Activated CD4-positive, CD25-positive, alpha-beta regulatory T cell treated with anti-CD3 and anti-CD28 coated beads, Interleukin-2, amount 50 U/mL, for 72 hours (primary cell): ENCODE measurements at regions not wholly inside any gene's neighbourhood (a gene's known extent, or its start where the extent isn't known, plus 50 kb on each side); places are given as distances from the start of the nearest gene placed in this dataset.

Experiments used
- DNase-seq: peaks from one replicate; pipeline ENCODE4 v3.0.0; 2021

DNA sequence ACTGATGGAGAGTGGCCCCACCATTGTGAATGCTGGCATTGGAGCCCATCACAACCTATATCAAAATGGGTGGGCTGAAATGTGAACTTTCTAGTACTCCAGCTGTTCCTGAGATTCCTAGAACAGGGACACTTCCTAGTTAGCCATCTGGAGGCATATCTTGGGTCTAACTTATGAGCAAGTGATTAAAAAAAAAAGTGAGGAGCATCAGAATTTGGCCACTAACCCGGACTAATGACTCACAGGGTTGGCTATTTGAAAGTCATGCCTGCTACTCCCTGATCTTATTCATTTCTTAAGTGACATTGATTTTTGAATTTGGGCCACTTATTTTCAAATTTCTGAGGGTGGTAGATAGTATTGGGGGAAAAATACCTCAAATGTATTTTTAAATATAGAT is 216.6 kb downstream of the HRH4 start:
- DNase-seq, result no peak

- DNase-seq, result no peak
Observed at GRCh38 chr18:24678107-24678506, 217.7 kb downstream of the HRH4 start.

DNA sequence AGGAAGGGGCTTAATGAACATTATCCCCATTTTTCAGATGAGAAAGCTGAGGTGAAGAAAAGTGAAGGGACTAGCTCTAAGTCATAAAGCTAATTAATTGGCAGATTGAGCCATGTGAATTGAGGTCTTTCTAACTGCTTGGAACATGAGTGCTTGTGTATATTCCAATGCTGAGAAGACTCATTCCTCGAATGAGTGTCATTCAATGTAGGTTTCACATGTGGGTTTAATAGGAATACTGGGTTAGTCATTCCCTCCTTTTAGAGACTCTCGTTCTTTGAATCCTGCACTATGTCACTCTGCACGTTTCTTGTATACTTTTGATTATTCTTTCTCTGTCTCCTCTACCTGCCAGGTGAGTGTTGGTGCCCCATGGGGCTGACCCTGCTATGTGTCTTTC is 218.2 kb downstream of the HRH4 start:
- no peak for DNase-seq

DNA sequence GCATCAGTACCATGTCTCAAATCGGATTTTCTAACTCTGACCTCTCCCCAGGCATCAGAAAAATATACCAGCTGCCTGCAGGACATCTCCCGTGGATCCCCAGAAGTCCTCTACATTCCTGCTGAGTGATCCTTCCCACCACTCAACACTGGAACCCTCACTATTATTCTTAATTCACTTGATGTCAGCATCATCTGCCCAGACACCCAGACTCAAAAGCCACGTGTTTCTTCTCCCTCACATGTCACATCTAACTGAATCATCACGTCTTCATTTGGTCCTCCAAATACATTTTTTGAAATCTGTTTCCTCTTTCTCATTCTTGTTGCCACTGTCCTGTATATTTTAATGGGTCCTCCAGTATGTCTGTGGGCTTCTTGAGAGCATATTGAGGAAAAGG is 218.6 kb downstream of the HRH4 start:
- DNase-seq, result no peak

- no peak for DNase-seq
Observed at GRCh38 chr18:24683925-24684324, 223.5 kb downstream of the HRH4 start.

DNA sequence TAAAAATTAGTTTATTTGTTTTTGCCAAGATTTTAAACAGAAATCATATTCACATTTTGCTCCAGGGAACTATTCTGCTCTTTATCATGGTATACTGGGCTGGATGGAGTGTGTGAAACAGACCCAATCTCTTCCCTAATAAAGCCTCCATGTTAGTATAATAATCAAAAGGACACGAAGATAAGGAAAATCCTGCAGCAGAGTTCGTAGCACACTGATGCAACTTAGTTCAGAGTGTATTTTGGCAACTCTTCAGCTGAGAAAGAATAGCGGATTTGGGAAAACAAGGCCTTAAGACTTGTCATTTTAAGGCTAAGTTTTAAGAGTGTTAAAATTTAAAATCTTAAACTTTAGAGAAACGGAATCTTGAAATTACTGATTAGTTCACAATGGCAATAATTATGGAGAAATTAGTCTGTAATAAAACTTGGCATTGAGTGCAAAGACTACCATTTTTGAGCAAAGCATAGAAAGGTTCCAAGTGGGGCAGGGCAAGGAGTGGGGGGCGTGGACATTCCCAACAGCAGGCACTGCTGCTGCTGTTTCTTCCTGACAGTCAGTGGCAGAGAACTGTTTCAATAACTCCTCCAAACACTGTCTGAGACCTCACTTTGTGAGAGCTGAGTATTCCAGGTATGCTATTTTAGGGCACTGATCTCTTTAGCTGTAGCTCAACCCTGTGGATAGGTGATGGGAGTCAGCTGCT is 225.0 kb downstream of the HRH4 start:
- no peak for DNase-seq

DNA sequence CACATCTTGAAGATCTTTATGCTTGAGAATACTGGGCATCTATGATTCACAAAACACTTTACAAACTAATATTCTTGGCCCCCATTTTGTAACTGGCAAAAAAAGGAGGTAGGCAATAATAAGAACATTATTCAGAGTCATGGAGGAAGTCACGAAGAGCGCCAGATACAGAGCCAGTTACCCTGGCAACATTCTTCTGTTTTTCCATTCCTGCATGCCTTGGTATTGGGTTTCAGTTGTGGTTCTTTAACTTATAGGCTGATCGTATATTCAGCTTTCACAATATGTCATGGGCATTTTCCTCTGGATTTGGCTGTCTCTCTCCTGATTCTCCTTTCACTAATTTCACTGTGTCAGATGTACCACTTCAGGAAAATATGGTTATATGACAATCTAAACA is 234.7 kb downstream of the HRH4 start:
- DNase-seq, result no peak

DNA sequence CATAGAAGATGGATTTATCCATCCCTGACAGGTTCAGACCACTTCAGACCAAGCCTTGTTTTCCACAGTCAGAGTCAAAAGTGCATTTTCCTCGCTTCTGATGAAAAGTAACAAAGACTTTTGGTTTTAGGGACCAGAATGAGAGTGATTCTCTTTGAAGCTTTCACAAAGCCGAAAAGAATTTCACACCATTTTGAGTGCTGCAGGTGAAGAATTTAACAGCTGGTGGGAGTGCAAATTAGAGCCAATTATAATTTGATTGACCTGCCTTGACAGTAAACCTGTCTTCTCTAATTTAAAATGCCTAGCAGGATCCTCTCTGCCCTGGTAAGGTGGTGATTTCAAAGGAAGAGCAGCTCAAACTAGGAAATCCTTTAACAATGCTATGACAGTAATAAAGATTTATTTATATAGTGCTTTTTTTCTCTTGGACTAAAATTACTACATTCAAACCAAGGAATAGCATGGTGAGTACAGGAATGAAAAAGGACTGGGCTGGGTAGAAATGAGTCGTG is 241.6 kb downstream of the HRH4 start:
- no peak for DNase-seq

DNA sequence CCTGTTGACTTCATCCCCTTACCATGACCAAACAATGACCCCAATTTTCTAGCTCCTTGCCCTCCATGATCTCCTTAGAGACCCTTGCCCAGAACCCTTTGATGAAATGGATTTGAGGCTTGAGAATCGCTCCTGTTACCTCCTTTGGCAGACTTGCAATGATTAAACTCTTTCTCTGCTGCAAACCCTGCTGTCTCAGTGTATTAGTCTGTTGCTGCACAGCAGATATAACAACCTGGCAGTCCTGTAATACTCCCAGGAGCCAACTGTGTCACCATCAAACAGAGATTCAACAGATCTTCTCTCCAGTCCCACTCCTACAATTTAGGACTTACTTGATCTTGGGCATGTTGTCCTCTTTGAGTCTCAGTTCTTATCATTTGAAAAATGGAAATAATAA is 242.9 kb downstream of the HRH4 start:
- DNase-seq, result no peak

DNA sequence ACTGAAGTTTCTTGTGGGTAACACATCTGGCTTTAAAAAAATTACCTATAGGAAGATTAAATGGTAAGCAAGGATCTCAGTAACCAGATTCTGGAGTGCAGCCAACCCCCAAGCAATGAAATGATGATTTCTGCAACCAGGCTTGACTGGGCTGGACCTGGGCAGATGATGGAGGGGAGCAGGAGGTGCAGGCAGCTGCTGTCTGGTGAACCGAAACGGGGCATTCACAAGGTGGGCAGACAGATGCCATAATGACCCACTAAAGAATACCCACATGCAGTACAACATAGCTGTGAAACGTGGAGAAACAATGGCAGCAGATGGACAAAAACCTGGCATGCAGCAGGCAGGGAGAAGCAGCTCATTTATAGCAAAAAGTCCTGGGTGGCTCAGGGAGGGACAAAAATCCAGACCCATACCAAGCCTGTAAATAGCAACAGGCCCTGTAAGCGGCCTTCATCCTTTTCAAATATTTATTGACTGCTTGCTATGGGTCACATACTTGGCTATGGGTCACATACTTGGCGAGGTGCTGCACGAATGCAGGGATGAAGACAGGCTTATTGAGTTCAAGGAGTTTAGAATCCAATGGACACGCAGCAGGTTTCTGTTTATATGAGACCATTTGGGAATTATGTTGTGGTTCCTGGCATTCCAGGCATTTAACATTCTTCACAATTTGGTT is 244.7 kb downstream of the HRH4 start:
- no peak for DNase-seq

DNA sequence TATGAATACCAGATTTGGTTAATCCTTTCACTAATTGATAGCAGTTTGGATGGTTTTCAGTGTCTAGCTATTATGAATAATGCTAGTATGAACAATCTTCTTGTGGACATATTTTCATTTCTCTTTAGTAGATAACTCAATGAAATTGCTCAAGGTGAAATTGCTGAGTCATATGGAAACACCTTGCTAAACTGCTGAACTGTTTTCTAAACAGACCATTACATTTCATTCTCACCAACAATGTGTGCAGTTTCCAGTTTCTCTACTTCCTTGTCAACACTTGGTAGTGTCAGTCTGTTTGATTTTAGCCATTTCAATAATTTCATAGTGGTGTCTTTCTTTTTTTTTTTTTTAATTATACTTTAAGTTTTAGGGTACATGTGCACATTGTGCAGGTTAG is 250.0 kb downstream of the HRH4 start:
- no peak for DNase-seq

DNA sequence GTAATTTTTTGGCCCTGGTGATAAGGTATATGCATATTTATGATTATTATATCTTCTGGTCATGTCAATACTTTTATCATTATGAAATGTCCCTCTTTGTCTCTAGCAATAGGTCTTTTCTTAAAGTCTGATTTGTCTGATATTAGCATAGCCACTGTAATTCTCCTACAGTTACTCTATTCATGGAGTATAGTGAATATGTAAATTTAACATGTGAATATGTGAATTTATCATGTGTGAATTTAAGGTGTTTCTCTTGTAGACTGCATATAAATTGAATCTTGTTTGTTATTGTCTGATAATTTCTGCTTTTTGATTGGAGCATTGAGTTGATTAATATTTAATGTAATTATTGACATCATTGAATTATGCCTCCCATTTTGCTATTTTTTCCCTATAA is 259.4 kb downstream of the HRH4 start:
- DNase-seq, result no peak

- DNase-seq, result no peak
Observed at GRCh38 chr18:24721388-24721787, 261.0 kb downstream of the HRH4 start.

DNA sequence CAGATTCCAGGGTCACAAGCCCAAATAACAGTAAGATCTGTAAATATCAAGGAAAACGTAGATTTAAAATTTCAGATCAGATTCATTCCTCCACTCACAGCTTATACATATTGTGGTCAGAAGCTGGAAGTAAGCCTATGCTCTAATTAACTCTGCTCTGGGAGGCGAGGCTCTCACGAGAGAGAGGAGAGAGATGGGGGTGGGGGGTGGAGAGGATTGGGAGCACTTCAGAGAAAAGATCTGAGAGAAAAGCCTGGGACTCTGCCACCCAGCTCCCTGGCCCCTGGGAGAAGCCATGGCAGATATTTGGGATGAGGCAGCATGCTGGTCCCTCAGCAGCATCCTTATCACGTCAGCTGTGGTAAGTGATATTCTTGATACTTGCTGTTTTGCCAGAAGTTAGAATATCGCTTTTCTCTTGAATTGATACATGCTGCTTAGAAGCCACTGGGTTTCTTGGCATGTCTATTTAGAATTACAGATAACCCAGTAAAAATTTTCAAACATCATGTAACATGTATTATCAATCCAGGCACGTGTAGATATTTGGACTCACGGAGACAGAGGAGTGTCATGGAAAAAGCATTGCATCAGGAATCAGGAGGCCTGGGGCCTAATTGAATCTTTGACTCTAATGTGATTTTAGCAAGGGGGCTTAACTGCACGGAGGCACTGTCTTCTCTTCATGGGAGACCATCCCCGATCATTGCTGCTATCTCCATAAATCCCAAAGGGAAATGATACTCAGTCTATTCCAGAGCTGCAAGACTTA is 265.4 kb downstream of the HRH4 start:
- no peak for DNase-seq

DNA sequence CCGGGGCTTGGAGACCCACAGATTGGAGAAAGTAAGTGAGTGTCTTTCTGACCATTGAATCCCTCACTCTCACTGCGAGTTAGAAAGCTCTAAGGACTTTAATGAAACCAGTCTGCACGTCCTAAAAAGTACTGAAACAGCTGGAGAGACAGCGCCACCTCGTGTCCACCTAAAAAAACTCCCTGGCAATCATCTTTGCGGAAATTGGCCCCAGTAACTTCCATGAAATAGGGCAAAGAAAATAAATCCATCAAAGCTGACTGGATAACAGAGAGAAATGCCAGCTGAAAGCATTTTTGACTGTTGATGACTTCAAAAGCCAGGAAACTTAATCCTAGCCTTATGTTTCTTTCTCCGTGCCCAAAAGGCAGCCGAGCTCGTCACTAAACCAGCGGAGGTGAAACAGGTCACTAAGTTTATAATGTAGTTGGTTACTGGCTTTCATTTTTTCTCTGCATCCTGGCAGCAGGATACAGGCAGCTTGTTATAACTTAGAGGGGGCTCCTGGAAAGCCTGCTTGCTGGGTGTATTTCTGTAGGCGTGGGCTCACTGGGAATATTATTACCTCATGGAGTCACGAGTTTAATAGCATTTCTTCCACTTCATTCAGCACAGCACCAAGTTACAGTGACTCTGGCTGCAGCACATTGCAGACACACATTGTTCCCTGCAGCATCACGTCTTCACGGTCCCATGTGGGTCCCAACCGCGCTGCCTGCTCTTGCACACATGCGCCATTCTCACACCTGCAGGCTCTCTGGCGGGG is 266.5 kb downstream of the HRH4 start:
- peak; percentile 45 for DNase-seq

- DNase-seq, result no peak
Observed at GRCh38 chr18:24727685-24728084, 267.2 kb downstream of the HRH4 start.

DNA sequence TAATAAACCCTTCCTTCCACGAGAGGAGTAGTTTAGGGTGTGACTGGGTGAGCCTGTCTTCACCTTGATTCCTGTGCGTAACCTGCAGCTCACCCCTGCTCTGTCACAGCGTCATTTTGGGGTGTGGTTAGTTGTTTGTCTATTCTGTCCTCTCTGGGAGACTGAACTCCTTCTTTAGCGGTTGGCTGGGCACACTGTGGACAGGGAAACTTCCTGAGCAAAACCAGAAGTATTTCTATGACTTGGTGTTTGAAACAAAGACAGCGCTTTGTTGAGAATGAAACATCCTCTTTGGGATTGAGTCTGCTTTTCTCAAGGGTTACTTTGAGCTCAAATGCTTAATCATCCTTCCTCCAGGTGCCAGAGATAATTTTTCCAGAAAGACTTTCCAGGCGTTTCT is 270.7 kb downstream of the HRH4 start:
- DNase-seq, result no peak

- no peak for DNase-seq
Observed at GRCh38 chr18:24731981-24732380, 271.5 kb downstream of the HRH4 start.

- DNase-seq, result no peak
Observed at GRCh38 chr18:24734058-24734457, 273.6 kb downstream of the HRH4 start.

- DNase-seq, result no peak
Observed at GRCh38 chr18:24735624-24736231, 275.3 kb downstream of the HRH4 start.

DNA sequence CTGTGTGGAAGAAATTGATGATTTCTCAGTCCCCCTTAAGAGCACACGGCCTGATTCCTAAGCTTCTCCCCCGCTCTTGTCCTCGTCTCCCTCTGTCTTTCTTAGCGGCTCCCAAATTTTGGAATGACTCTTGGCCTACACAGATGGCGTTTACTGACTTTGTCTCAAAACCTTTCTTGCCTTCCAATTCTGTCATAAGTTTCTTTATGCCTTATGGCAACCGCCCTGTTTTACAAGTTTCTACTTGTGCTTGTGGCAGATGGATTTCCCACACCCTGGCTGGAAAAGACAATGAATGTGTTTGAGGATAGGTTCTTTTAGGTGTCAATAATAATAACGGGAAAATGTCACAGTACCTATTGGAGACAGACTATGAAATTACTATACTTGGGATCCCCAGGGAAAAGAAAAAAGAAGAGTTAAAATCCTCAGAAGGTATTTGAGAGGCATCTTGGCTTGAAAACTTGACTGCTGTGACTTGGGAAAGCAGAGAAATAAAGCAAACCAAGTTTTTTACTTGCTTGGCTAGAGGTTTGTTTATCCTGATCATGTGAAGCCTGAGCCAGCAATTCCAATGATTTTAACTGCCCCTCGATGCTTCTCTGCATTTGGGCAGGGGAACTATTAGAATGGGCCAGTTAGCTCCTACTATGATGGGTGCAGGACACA is 276.4 kb downstream of the HRH4 start:
- DNase-seq, result no peak

- no peak for DNase-seq
Observed at GRCh38 chr18:24740829-24741228, 280.4 kb downstream of the HRH4 start.
